ENCODE measurements at regions not wholly inside any gene's neighbourhood (a gene's known extent, or its start where the extent isn't known, plus 50 kb on each side); places are given as distances from the start of the nearest gene placed in this dataset.

DNA sequence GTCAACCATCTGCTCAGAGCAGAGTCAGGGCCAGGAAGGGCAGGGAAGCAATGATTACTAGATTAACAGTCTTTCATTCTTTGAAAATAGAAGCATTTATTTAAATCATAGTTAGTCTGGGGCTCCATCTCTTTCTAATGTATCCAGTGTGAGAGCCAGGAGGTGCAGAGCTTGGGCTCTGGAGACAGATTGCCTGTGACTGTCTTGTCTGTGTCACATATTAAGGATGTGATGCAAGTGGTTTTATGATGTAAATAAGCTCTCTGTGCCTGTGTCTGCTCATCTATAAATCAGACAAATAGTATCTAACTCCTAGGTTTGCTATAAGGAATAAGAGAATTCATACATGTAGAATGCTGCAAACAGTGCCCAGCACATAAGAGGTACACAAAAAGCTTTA is 104.9 kb upstream of the TANK start:
- POLR2A ChIA-PET: no interaction called here
- no peak for DNase-seq (ENCODE audit: low read depth, low spot score)

DNA sequence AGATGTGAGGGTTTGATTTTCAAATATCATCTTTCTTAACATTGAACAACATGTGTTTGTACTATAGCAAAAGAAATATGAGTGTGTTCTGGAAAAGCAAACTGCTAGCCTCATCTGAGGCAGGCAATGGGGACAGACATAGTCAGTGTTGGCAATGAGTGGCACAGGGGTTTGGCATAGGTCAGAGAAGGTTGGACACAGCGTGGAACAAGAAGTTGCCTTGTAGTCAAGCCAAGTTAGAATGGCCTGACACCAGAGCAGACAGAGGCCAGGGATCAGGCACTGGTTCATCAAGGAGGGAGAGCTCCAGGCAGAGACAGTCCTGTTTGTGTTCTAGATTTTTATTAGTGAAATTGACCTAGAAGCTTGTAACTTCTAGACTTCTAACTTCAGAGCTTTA is 100.8 kb upstream of the TANK start:
- Histone ChIP-seq H3K36me3 (ENCODE audit: control insufficient read depth, insufficient read depth, low read length) (no peaks in the 10 kb centered on the region), H3K27me3 (ENCODE audit: control insufficient read depth, insufficient read depth, low read length) (no peaks in the 10 kb centered on the region; the same call in 1 of the 2 replicates), H3K9me3 (ENCODE audit: control insufficient read depth, insufficient read depth, low read depth, low read length) (no peaks in the 10 kb centered on the region), H3K4me3 (ENCODE audit: low read depth in 2 of 2, low read length in 2 of 2) (no peak overlapping the region), H3K27ac (ENCODE audit: low read length) (no peak overlapping the region), H3K4me1 (ENCODE audit: control insufficient read depth, insufficient read depth, low read length) (peaks cover 3% of the 10 kb centered on the region; the same call in 1 of the 2 replicates)
- in situ Hi-C loops (cut with HindIII; ENCODE audit: low pct_unique_long_range_greater_than_20kb, low sequenced_read_pairs) (no loop called here), intact Hi-C loops (cut with micrococcal nuclease; ENCODE audit: unreplicated experiment) (no loop called here)
- DNase-seq (ENCODE audit: low read depth, low spot score) (no peak), ATAC-seq (no peak)
- TF ChIP-seq, protein P1, sequence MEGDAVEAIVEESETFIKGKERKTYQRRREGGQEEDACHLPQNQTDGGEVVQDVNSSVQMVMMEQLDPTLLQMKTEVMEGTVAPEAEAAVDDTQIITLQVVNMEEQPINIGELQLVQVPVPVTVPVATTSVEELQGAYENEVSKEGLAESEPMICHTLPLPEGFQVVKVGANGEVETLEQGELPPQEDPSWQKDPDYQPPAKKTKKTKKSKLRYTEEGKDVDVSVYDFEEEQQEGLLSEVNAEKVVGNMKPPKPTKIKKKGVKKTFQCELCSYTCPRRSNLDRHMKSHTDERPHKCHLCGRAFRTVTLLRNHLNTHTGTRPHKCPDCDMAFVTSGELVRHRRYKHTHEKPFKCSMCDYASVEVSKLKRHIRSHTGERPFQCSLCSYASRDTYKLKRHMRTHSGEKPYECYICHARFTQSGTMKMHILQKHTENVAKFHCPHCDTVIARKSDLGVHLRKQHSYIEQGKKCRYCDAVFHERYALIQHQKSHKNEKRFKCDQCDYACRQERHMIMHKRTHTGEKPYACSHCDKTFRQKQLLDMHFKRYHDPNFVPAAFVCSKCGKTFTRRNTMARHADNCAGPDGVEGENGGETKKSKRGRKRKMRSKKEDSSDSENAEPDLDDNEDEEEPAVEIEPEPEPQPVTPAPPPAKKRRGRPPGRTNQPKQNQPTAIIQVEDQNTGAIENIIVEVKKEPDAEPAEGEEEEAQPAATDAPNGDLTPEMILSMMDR (IDR thresholded peaks at IDR 0.05): no peak
- TF ChIP-seq, protein P2, sequence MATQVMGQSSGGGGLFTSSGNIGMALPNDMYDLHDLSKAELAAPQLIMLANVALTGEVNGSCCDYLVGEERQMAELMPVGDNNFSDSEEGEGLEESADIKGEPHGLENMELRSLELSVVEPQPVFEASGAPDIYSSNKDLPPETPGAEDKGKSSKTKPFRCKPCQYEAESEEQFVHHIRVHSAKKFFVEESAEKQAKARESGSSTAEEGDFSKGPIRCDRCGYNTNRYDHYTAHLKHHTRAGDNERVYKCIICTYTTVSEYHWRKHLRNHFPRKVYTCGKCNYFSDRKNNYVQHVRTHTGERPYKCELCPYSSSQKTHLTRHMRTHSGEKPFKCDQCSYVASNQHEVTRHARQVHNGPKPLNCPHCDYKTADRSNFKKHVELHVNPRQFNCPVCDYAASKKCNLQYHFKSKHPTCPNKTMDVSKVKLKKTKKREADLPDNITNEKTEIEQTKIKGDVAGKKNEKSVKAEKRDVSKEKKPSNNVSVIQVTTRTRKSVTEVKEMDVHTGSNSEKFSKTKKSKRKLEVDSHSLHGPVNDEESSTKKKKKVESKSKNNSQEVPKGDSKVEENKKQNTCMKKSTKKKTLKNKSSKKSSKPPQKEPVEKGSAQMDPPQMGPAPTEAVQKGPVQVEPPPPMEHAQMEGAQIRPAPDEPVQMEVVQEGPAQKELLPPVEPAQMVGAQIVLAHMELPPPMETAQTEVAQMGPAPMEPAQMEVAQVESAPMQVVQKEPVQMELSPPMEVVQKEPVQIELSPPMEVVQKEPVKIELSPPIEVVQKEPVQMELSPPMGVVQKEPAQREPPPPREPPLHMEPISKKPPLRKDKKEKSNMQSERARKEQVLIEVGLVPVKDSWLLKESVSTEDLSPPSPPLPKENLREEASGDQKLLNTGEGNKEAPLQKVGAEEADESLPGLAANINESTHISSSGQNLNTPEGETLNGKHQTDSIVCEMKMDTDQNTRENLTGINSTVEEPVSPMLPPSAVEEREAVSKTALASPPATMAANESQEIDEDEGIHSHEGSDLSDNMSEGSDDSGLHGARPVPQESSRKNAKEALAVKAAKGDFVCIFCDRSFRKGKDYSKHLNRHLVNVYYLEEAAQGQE (IDR thresholded peaks at IDR 0.05; ENCODE audit: insufficient read depth in 1 of 2, low read depth in 2 of 2, low read length in 1 of 2): no peak
- TF ChIP-seq SIN3A (IDR thresholded peaks at IDR 0.05; ENCODE audit: borderline replicate concordance, insufficient read depth, low read depth, low read length) (no peak), POLR2AphosphoS5 (IDR thresholded peaks at IDR 0.05; ENCODE audit: low read depth, low read length) (no peak), TCF7L2 (IDR thresholded peaks at IDR 0.05; ENCODE audit: low read depth, low read length) (no peak)
- ChIA-PET POLR2A (no interaction called here), CTCF (no interaction called here)
- BruUV-seq (replicated peaks): no TSS peak

More for the DNA sequence above, 104.9 kb upstream of the TANK start:
- BruUV-seq (replicated peaks): no TSS peak
- no peaks in the 10 kb centered on the region for H3K4me1 ChIP-seq (ENCODE audit: control insufficient read depth, insufficient read depth, low read length)
- no peak overlapping the region for H3K4me3 ChIP-seq (ENCODE audit: low read depth in 2 of 2, low read length in 2 of 2)
- H3K9me3 ChIP-seq (ENCODE audit: control insufficient read depth, insufficient read depth, low read depth, low read length): no peaks in the 10 kb centered on the region
- in situ Hi-C loops (cut with HindIII; ENCODE audit: low pct_unique_long_range_greater_than_20kb, low sequenced_read_pairs): no loop called here
- TF ChIP-seq TCF7L2 (IDR thresholded peaks at IDR 0.05; ENCODE audit: low read depth, low read length) (no peak), POLR2AphosphoS5 (IDR thresholded peaks at IDR 0.05; ENCODE audit: low read depth, low read length) (no peak), SIN3A (IDR thresholded peaks at IDR 0.05; ENCODE audit: borderline replicate concordance, insufficient read depth, low read depth, low read length) (no peak)
- TF ChIP-seq, protein P1 (IDR thresholded peaks at IDR 0.05): no peak
- TF ChIP-seq, protein P2 (IDR thresholded peaks at IDR 0.05; ENCODE audit: insufficient read depth in 1 of 2, low read depth in 2 of 2, low read length in 1 of 2): no peak
- no peak overlapping the region for H3K27ac ChIP-seq (ENCODE audit: low read length)
- CTCF ChIA-PET: interaction anchor here (0.7 kb wide), 1 partner anchor 9 kb away, joined by 3 read pairs; no protein-coding TSS in a partner anchor
- intact Hi-C loops (cut with micrococcal nuclease; ENCODE audit: unreplicated experiment): no loop called here
- peaks cover 15% of the 10 kb centered on the region for H3K27me3 ChIP-seq (ENCODE audit: control insufficient read depth, insufficient read depth, low read length)
- ATAC-seq: no peak
- H3K36me3 ChIP-seq (ENCODE audit: control insufficient read depth, insufficient read depth, low read length): no peaks in the 10 kb centered on the region

Measured in Panc1 (cell line).